DND-41 (cell line): ENCODE measurements at regions not wholly inside any gene's neighbourhood (a gene's known extent, or its start where the extent isn't known, plus 50 kb on each side); places are given as distances from the start of the nearest gene placed in this dataset.

Experiments
- ATAC-seq: fragments of 200-7000 bp; cut with Tn5 transposase; 3 replicates; pipeline ENCODE4 v1.9.1; 2021; ENCODE audit warnings: low read depth; ENCODE audit not compliant: insufficient read depth
- DNase-seq: peaks from one replicate; pipeline ENCODE4 v3.0.0-alpha.2; 2020
- H2AFZ ChIP-seq: 2 replicates; pipeline ENCODE4 v1.6.0; 2012; ENCODE audit warnings: low read depth, low read length
- H3K27ac ChIP-seq: 2 replicates; pipeline ENCODE4 v1.5.1; 2012; ENCODE audit warnings: low read length, inconsistent platforms
- H3K27me3 ChIP-seq: fragments of 200-600 bp; sonication (generic); 2 replicates; pipeline ENCODE4 v1.6.0; 2012; ENCODE audit warnings: low read length, mild to moderate bottlenecking, inconsistent platforms; ENCODE audit not compliant: insufficient read depth, poor library complexity
- H3K36me3 ChIP-seq: 2 replicates; pipeline ENCODE4 v1.5.1; 2012; ENCODE audit warnings: low read length, inconsistent platforms; ENCODE audit not compliant: insufficient read depth
- H3K4me1 ChIP-seq: 2 replicates; pipeline ENCODE4 v1.5.1; 2012; ENCODE audit warnings: mild to moderate bottlenecking, low read length; ENCODE audit not compliant: insufficient read depth
- H3K4me2 ChIP-seq: 2 replicates; pipeline ENCODE4 v1.6.0; 2012; ENCODE audit warnings: mild to moderate bottlenecking, moderate library complexity, low read length, inconsistent platforms; ENCODE audit not compliant: insufficient read depth
- H3K4me3 ChIP-seq, 2 experiments: fragments of 200-600 bp in 1 of 2; shearing (Covaris generic) in 1 of 2; 2 replicates each; pipeline ENCODE4 v1.5.1; 2012 to 2016; ENCODE audit warnings: inconsistent platforms in 2 of 2, low read length in 2 of 2, mild to moderate bottlenecking in 2 of 2, low read depth in 1 of 2, moderate library complexity in 1 of 2
- H3K79me2 ChIP-seq: 2 replicates; pipeline ENCODE4 v1.6.0; 2012; ENCODE audit warnings: low read length, inconsistent platforms; ENCODE audit not compliant: insufficient read depth
- H3K9ac ChIP-seq: 2 replicates; pipeline ENCODE4 v1.6.0; 2012; ENCODE audit warnings: low read depth, mild to moderate bottlenecking, inconsistent platforms, low read length, moderate library complexity
- H3K9me3 ChIP-seq: 2 replicates; pipeline ENCODE4 v1.5.1; 2012; ENCODE audit warnings: low read length, moderate library complexity, mild to moderate bottlenecking, inconsistent platforms; ENCODE audit not compliant: insufficient read depth, severe bottlenecking
- H4K20me1 ChIP-seq: 2 replicates; pipeline ENCODE4 v1.6.0; 2012; ENCODE audit warnings: low read length; ENCODE audit not compliant: insufficient read depth
- CTCF ChIP-seq: IDR thresholded peaks from 2 replicates; pipeline ENCODE4 v1.5.1; 2012; ENCODE audit warnings: borderline replicate concordance, low read length, moderate library complexity, mild to moderate bottlenecking; ENCODE audit not compliant: poor library complexity, severe bottlenecking; ENCODE audit errors: extremely low read depth
- EZH2 ChIP-seq: IDR thresholded peaks from 3 replicates; pipeline ENCODE4 v1.6.1; 2012; ENCODE audit warnings: borderline replicate concordance, low read depth, mild to moderate bottlenecking, moderate library complexity, low read length, inconsistent platforms; ENCODE audit not compliant: severe bottlenecking

- Histone ChIP-seq H3K9ac (no peak overlapping the region), H4K20me1 (no peaks in the 10 kb centered on the region), H3K27ac (no peak overlapping the region), H3K4me3 (no peak overlapping the region), H3K4me1 (no peaks in the 10 kb centered on the region), H3K4me2 (no peak overlapping the region), H3K9me3 (no peaks in the 10 kb centered on the region), H3K27me3 (peaks cover 4% of the 10 kb centered on the region), H3K36me3 (no peaks in the 10 kb centered on the region), H3K79me2 (no peaks in the 10 kb centered on the region), H2AFZ (no peak overlapping the region)
- TF ChIP-seq EZH2 = no peak
- no peak for TF ChIP-seq CTCF
- ATAC-seq (no peak), DNase-seq (no peak)
These were observed 101.3 kb upstream of the SKAP2 start for GRCh38 chr7:26965724-26966123.

- Histone ChIP-seq H4K20me1 (no peaks in the 10 kb centered on the region), H3K27ac (no peak overlapping the region), H3K9ac (no peak overlapping the region), H3K9me3 (no peaks in the 10 kb centered on the region), H3K36me3 (no peaks in the 10 kb centered on the region), H3K4me3 (no peak overlapping the region), H3K4me2 (no peak overlapping the region), H3K4me1 (no peaks in the 10 kb centered on the region), H3K27me3 (peaks cover 6% of the 10 kb centered on the region), H3K79me2 (no peaks in the 10 kb centered on the region), H2AFZ (no peak overlapping the region)
- DNase-seq (no peak), ATAC-seq (no peak)
- TF ChIP-seq EZH2 = no peak
- no peak for TF ChIP-seq CTCF
These were observed 99.9 kb upstream of the SKAP2 start for GRCh38 chr7:26964156-26964808.

- Histone ChIP-seq H4K20me1 (no peaks in the 10 kb centered on the region), H2AFZ (no peak overlapping the region), H3K27ac (no peak overlapping the region), H3K4me2 (no peak overlapping the region), H3K27me3 (peaks cover 7% of the 10 kb centered on the region), H3K36me3 (no peaks in the 10 kb centered on the region), H3K4me1 (no peaks in the 10 kb centered on the region), H3K79me2 (no peaks in the 10 kb centered on the region), H3K4me3 (no peak overlapping the region), H3K9me3 (no peaks in the 10 kb centered on the region), H3K9ac (no peak overlapping the region)
- TF ChIP-seq CTCF = no peak
- TF ChIP-seq EZH2 = no peak
- DNase-seq (no peak), ATAC-seq (no peak)
These were observed 94.9 kb upstream of the SKAP2 start for GRCh38 chr7:26959290-26959689.
